ENCODE measurements at regions not wholly inside any gene's neighbourhood (a gene's known extent, or its start where the extent isn't known, plus 50 kb on each side); places are given as distances from the start of the nearest gene placed in this dataset.
A peak's percentile ranks its signal among the peaks of the same experiment; 100 is the strongest.

DNA sequence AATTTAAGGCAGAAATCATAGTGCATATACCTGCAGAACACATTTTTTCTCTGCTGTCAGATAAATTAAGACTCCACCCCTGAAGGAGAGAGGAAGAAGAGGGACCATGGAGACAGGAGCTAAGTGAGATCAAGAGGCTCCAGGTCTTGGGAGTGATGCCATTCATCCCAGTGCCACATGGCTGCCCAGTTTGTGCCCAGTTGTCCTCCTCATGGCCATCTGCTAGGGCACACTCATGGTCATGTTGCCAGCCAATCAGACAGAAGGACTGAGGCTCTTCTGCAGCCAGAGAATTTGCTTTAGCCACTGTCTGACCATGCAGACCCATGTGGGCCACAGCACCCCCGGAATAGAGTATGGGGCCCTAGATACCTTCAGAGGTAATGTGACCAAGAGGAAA is 270.5 kb upstream of the PROK2 start:
- no peaks in the 10 kb centered on the region for H3K9me3 Mint-ChIP-seq
- H3K4me3 Mint-ChIP-seq: no peak overlapping the region
- H3K4me1 Mint-ChIP-seq (ENCODE audit: low read depth in 2 of 2): no peaks in the 10 kb centered on the region
- peaks cover 0 to 2% of the 10 kb centered on the region in 2 donors for H3K27me3 Mint-ChIP-seq
- ATAC-seq (no peak), DNase-seq (ENCODE audit: low spot score) (no peak)
- no peaks in the 10 kb centered on the region for H3K36me3 Mint-ChIP-seq
- H3K27ac Mint-ChIP-seq: no peak overlapping the region

DNA sequence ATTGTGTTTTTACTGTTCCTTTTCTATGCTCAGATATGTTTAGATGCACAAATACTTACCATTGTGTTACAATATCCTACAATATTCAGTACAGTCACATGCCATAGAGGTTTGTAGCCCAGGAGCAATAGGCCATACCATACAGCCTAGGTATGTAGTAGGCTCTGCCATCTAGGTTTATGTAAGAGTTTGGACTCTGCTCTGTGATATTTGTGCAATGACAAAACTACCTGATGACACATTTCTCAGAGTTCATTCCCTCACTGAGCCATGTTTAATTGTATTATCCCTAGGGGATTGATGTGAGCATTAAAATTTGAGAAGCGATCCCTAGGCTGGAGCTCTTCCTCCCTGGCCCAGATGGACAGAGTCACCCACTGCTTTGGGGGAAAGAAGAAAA is 270.0 kb upstream of the PROK2 start:
- H3K36me3 Mint-ChIP-seq: no peaks in the 10 kb centered on the region
- no peak overlapping the region for H3K27ac Mint-ChIP-seq
- no peaks in the 10 kb centered on the region for H3K9me3 Mint-ChIP-seq
- H3K4me1 Mint-ChIP-seq (ENCODE audit: low read depth in 2 of 2): no peaks in the 10 kb centered on the region
- ATAC-seq: no peak
- H3K27me3 Mint-ChIP-seq: peaks cover 0 to 2% of the 10 kb centered on the region in 2 donors
- no peak for DNase-seq (ENCODE audit: low spot score)
- no peak overlapping the region for H3K4me3 Mint-ChIP-seq

DNA sequence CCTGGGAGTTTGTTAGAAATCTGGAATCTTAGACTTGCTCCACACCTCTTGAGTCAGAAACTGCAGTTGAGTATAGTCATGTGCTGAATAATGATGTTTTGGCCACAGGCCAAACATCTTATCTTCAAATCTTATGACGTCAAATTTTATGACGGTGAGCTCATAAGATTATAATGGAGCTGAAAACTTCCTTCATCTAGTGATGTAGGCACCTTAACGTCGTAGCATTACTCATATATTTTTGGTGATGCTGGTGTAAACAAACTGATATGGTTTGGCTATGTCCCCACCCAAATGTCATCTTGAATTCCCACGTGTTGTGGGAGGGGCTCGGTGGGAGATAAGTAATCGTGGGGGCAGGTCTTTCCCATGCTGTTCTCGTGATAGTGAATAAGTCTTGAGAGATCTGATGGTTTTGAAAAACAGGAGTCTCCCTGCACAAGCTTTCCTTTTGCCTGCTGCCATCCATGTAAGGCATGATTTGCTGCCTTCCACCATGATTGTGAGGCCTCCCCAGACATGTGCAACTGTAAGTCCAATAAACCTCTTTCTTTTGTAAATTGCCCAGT is 268.0 kb upstream of the PROK2 start:
- no peak overlapping the region for H3K4me3 Mint-ChIP-seq
- H3K4me1 Mint-ChIP-seq (ENCODE audit: low read depth in 2 of 2): no peaks in the 10 kb centered on the region
- peaks cover 0 to 5% of the 10 kb centered on the region in 2 donors for H3K27me3 Mint-ChIP-seq
- no peaks in the 10 kb centered on the region for H3K36me3 Mint-ChIP-seq
- no peaks in the 10 kb centered on the region for H3K9me3 Mint-ChIP-seq
- ATAC-seq: no peak
- no peak for DNase-seq (ENCODE audit: low spot score)
- H3K27ac Mint-ChIP-seq: no peak overlapping the region

DNA sequence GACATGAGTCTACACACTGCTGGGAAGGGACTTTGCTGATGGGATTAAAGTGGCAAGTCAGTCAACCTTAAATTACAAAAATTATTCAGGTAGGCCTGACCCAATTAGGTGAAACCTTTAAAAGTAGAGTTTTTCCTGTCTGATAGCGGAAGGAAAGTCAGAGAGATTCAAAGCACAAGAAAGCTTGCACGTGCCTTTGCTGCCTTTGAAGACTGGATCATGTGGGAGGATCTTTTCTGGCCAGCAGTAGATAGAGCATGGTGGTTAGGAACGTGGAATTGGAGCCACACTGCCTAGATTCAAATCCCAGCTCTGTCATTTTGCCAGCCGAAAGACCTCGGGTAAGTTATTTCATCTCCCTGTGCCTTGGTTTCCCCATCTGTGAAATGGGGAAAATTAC is 265.8 kb upstream of the PROK2 start:
- Mint-ChIP-seq H3K36me3 (no peaks in the 10 kb centered on the region), H3K9me3 (no peaks in the 10 kb centered on the region), H3K27me3 (peaks cover 0 to 5% of the 10 kb centered on the region in 2 donors), H3K27ac (no peak overlapping the region), H3K4me1 (ENCODE audit: low read depth in 2 of 2) (no peaks in the 10 kb centered on the region), H3K4me3 (no peak overlapping the region)
- no peak for DNase-seq (ENCODE audit: low spot score)
- ATAC-seq: no peak

DNA sequence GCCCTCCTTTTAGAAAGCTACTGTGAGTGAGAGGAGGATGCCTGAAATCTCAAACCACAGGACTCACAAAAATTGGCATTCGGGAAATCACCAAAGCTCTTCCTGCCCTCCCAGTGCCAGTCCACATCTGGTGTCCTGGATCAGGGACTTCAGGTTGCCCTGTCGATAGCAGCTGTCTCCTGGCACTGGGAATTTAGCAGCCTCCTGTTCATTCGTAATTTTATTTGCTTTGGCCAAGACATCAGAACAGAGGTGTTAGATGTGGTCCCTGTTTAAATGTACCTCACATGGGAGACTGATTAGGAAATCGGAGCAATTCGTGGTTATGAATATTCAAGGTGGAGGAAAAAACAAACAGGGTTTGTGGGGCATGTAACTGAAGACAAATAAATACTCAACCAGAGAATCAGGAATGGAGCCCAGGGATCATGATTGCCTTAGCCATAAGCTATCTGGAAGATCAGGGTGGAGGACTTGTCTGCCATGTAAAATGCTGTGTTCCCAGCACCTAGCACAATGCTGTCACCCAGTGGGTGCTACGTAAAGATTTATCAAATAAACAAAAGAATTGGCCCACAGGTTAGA is 265.2 kb upstream of the PROK2 start:
- H3K4me3 Mint-ChIP-seq: no peak overlapping the region
- no peak for ATAC-seq
- H3K27ac Mint-ChIP-seq: no peak overlapping the region
- H3K9me3 Mint-ChIP-seq: no peaks in the 10 kb centered on the region
- no peak for DNase-seq (ENCODE audit: low spot score)
- peaks cover 0 to 5% of the 10 kb centered on the region in 2 donors for H3K27me3 Mint-ChIP-seq
- no peaks in the 10 kb centered on the region for H3K36me3 Mint-ChIP-seq
- H3K4me1 Mint-ChIP-seq (ENCODE audit: low read depth in 2 of 2): no peaks in the 10 kb centered on the region

DNA sequence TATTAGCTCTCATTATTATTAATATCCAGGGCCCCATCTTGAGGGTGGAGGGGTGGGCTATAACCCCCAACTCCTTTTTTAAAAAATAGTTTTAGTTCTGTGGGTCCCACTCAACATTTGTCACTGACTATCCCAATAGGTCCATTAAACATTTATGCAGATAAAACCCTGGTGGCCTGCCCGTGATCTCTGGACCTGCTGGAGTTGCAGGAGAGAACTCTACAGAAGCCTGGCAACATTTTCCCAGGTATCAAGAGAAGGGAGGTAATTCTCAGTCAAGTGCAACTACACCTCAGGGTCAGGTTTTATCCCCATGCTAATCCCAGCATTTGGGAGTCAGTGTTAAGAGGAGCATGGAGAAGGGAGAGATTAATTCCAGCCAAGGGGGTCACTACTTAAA is 264.4 kb upstream of the PROK2 start:
- Mint-ChIP-seq H3K4me1 (ENCODE audit: low read depth in 2 of 2) (no peaks in the 10 kb centered on the region), H3K9me3 (no peaks in the 10 kb centered on the region), H3K27ac (no peak overlapping the region), H3K27me3 (peaks cover 0 to 5% of the 10 kb centered on the region in 2 donors), H3K36me3 (no peaks in the 10 kb centered on the region), H3K4me3 (no peak overlapping the region)
- DNase-seq (ENCODE audit: low spot score) (no peak), ATAC-seq (no peak)

DNA sequence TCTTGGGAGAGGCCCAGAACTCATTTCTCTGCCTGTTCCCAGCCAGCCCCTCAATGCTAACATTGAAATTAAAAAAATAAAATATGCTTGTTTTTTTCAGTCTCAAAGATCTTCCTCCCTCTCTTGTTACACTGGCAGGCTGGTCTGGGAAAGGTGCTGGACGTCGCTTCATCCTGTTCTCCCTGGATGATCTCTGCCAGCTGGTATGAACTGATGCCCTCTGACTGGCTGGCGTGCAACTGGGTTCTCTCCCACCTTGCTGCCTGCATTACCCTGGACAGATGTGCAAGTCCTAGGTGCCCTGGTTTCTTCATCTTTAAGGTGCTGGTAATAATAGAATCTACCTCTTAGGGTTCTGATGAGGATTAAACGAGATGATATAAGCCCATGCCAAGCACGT is 263.9 kb upstream of the PROK2 start:
- Mint-ChIP-seq H3K4me3 (no peak overlapping the region), H3K27me3 (peaks cover 0 to 5% of the 10 kb centered on the region in 2 donors), H3K4me1 (ENCODE audit: low read depth in 2 of 2) (no peaks in the 10 kb centered on the region), H3K36me3 (no peaks in the 10 kb centered on the region), H3K27ac (no peak overlapping the region), H3K9me3 (no peaks in the 10 kb centered on the region)
- DNase-seq (ENCODE audit: low spot score): no peak
- no peak for ATAC-seq

DNA sequence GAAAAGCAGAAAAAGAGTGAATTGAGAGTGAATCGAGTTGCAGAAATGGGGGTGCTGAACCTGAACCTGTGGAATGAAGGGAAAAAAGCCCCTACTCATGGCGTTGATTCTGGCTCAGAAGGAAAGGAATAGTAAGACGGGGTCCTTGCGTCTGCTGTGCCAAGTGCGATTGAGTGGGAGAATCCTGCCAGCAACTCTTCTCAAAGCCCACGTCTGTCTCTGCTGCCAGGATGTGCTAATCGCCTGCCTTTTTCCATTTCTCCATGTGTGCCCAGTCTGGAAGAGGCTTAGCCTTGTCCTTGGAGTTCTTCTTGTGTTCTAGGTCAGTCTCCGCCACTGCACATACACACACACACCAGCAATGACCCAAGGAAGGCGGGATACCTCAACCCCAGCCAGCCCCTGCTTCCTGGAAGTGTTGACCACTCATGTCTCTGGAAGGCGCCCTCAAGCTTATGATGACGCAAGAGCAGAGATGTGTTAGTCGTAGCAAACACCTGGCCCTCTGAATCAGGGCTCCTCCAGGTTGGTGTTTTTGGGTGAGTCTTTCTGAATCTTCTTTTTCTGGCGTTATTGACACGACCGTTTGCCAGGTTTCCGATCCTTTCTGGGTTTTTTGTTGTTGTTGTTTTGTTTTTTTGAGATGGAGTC is 262.4 kb upstream of the PROK2 start:
- H3K9me3 Mint-ChIP-seq: no peaks in the 10 kb centered on the region
- H3K27me3 Mint-ChIP-seq: peaks cover 0 to 5% of the 10 kb centered on the region in 2 donors
- no peaks in the 10 kb centered on the region for H3K36me3 Mint-ChIP-seq
- H3K4me3 Mint-ChIP-seq: no peak overlapping the region
- DNase-seq (ENCODE audit: low spot score): no peak
- ATAC-seq: no peak
- H3K4me1 Mint-ChIP-seq (ENCODE audit: low read depth in 2 of 2): no peaks in the 10 kb centered on the region
- H3K27ac Mint-ChIP-seq: no peak overlapping the region

DNA sequence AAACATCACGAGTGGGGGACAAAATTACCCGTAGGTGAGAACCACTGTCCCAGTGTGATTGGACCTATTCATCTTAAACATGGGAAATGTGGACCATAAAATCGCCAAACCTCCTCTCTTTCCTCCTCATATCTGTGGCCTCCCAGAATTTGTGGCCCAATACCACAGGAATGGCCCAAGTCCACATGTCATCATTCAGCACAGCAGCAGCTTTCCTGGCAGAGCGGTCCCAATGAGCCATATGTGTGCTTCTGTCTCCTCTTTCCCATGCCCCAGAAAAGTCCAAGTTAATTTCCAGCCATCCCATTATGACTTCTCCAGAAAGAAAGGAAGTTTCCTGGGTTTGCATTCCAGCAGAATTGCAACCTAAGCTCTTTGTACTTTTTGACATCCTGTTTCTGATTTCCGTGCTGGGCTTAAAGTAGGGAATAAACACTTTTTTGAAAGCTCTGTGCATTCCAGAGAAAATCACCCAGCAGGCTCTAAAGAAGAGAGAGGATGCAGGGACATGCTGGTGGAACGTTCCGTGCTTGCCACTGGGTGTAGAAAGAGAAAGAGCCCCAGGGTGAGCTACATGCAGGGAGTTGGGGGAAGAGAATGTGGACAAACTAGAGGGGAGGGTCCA is 259.4 kb upstream of the PROK2 start:
- no peaks in the 10 kb centered on the region for H3K4me1 Mint-ChIP-seq (ENCODE audit: low read depth in 2 of 2)
- no peaks in the 10 kb centered on the region for H3K36me3 Mint-ChIP-seq
- no peaks in the 10 kb centered on the region for H3K9me3 Mint-ChIP-seq
- H3K27ac Mint-ChIP-seq: no peak overlapping the region
- peaks cover 0 to 5% of the 10 kb centered on the region in 2 donors for H3K27me3 Mint-ChIP-seq
- DNase-seq (ENCODE audit: low spot score) (no peak), ATAC-seq (no peak)
- no peak overlapping the region for H3K4me3 Mint-ChIP-seq

DNA sequence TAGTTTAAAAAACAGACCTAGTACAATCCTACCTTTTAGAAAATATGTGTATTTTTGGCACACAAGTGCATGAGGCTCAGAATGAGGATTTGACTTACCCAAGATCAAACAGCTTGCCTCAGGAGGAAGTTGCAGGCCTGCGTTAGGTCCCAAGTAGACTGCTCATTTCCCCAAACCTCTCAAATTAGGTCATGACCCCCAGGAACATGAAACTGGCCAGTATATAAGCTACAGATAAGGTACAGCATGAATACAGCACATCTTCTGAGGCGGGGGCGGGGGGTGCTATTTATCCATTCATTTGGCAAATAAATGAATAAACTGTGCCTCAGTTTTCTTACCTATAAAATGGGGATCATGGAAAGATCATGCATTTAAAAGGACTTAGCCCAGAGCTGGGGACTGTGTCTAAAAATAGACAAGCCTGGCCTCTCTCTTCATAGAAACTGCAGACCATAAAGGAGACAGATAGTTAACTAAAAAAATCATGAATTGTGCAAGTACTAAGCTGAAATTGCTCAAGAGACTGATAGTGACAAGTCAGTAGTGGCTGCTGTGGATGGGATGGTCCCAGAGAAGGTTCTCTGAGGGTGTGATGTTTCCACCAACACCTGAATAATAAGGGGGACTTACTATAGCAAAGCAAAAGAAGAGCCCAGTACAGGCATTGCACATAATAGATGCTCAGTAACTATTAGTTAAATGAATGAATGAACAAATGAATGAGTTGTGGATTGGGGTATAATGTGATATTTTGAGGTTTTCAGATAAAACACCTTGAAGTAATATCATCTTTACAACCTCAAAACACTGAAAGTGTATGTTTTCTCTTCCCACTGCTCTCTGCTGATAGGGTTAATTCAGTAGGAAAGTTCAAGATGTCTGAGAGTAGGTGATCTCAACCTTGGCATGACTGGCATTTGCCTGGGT is 258.5 kb upstream of the PROK2 start:
- H3K36me3 Mint-ChIP-seq: no peaks in the 10 kb centered on the region
- ATAC-seq (no peak), DNase-seq (ENCODE audit: low spot score) (no peak)
- H3K27ac Mint-ChIP-seq: no peak overlapping the region
- H3K27me3 Mint-ChIP-seq: peaks cover 0 to 3% of the 10 kb centered on the region in 2 donors
- H3K4me1 Mint-ChIP-seq (ENCODE audit: low read depth in 2 of 2): no peaks in the 10 kb centered on the region
- H3K4me3 Mint-ChIP-seq: no peak overlapping the region
- no peaks in the 10 kb centered on the region for H3K9me3 Mint-ChIP-seq

DNA sequence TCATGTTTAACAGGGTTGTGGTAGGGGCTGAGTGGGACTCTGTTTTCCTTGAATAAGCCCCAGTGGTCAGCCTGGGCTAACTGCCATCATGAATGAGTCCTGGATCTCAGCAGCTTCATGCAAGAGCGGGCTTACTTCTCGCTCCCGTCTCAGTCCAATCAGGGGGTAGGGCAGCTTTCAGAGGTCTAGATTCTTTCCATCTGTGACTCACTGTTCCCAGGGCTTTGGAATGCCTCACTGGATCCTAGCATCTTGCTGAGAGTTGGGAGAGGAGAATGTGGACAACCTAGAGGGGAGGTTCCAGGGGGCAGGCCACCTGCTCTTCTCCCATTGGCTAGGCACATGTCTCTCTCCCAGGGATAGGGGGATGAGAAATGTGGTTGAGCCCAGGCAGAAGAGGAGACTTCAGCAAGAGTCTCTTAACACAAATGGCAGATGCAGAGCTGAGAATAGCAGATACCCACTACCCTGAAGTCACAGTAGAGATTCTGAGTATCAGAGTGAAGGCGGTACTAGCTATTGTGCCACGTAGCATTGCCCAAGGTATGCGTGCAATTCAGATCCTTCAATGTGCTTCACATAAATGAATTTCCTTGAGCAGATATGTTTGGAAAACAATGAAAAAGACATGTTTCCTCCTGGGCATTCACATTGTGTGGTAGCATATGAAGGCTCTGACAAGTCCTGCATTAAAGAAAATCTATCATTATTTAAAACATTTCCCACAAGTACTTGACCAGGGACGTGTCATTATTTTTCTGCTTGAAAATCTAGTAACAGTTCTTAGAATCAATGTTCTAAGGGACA is 257.7 kb upstream of the PROK2 start:
- DNase-seq (ENCODE audit: low spot score) (no peak), ATAC-seq (no peak)
- no peak overlapping the region for H3K27ac Mint-ChIP-seq
- no peak overlapping the region for H3K4me3 Mint-ChIP-seq
- H3K36me3 Mint-ChIP-seq: peaks cover 1% of the 10 kb centered on the region
- H3K9me3 Mint-ChIP-seq: peaks cover under 1% of the 10 kb centered on the region
- H3K4me1 Mint-ChIP-seq (ENCODE audit: low read depth in 2 of 2): no peaks in the 10 kb centered on the region
- H3K27me3 Mint-ChIP-seq: peaks cover 2 to 5% of the 10 kb centered on the region in 2 donors

DNA sequence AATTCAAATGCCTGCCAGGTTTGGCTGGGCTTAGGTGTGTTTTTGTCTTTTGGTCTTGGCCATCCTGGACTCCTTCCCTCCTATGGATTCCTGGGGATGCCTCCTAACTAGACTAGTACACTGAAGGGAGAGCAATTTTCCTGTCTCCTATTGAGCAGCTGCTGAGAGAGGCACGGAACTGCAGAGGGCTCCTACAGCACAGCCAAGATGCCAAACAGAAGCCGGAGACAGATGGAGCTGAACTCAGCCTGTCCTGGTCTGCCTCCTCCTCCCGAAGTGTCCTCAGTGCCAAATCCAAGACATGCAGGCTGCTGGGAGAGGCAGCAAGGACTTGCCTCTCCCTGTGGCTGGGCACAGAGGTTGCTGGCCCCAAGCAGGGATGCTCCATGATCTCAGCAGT is 256.6 kb upstream of the PROK2 start:
- peak in 1 of 2 donors; percentile 8 for ATAC-seq
- Mint-ChIP-seq H3K9me3 (peaks cover 3% of the 10 kb centered on the region), H3K4me3 (no peak overlapping the region), H3K36me3 (peaks cover 5% of the 10 kb centered on the region), H3K27ac (no peak overlapping the region), H3K27me3 (peaks cover 7% of the 10 kb centered on the region in 2 donors), H3K4me1 (ENCODE audit: low read depth in 2 of 2) (no peaks in the 10 kb centered on the region)
- no peak for DNase-seq (ENCODE audit: low spot score)

DNA sequence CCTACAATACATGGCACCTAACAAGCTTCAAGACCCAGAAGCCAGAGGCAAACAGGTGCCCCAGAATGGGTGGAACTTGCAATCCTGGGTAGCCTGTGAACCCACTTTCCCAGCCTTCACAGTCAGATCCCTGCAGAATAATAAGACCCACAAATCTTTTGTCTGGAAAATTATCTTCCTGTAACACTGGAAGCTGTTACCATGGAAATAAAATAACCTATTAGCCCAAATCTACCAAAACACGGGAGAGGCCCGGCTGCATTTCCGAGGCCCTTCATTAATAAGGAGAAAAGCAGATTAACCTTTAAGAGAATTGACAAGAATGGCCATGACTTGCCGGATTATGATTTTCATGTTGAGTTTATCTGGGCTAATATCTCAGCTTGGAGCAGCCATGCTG is 256.1 kb upstream of the PROK2 start:
- Mint-ChIP-seq H3K36me3 (peaks cover 5% of the 10 kb centered on the region), H3K9me3 (peaks cover 3% of the 10 kb centered on the region), H3K4me3 (no peak overlapping the region), H3K27ac (no peak overlapping the region), H3K4me1 (ENCODE audit: low read depth in 2 of 2) (no peaks in the 10 kb centered on the region), H3K27me3 (peaks cover 7 to 10% of the 10 kb centered on the region in 2 donors)
- DNase-seq (ENCODE audit: low spot score): no peak
- ATAC-seq: no peak
